Heart left ventricle (tissue), 13 donors: ENCODE measurements at regions not wholly inside any gene's neighbourhood (a gene's known extent, or its start where the extent isn't known, plus 50 kb on each side); places are given as distances from the start of the nearest gene placed in this dataset.

Experiments used
- POLR2A ChIP-seq, 2 donors: fragments of 450-650 bp; IDR thresholded peaks; one replicate each; pipeline ENCODE4 v1.6.1; 2017; ENCODE audit warnings: antibody characterized with exemption in 2 of 2, mild to moderate bottlenecking in 2 of 2, moderate library complexity in 2 of 2
- TF ChIP-seq, protein P1 (sequence below), 12 donors: fragments of 200-600 bp; sonication (generic) in 4 of 12; IDR thresholded peaks; one replicate each; pipeline versions ENCODE4 v1.5.0 to v1.8.0; 2018 to 2022; ENCODE audit warnings: antibody characterized with exemption in 12 of 12, mild to moderate bottlenecking in 5 of 12
- donor health status: ischemic (EF 13 %, LVEDD 7.1; RV severe dilation, severe dysfunction).
- donor health status: DM: no; HTN: yes; CAD: no.
- donor health status: DM: no; HTN: no; CAD: no.
- donor health status: ischemic (EF 25% LVEDD 6.9; RV normal size, moderate dysfunction).
- donor health status: ischemic (EF 25% LVEDD 5.7; RV mildly dilated, moderate dysfunction).
- donor health status: ischemic (EF 35%, LVEDD 5.7; RV mildly dilated, moderate dysfunction).
- donor health status: nonischemic (EF 11% LVEDD 7.7; RV severe dilation, severe dysfunction).
- donor health status: DM: yes; HTN: yes; CAD: no.
- donor health status: PGD.
- donor health status: ischemic (EF 29% LVEDD 5.4; RV normal size, mild dysfunction).
- donor health status: nonischemic (EF 23%, LVEDD 6.1; RV moderate dilation, normal function).

DNA sequence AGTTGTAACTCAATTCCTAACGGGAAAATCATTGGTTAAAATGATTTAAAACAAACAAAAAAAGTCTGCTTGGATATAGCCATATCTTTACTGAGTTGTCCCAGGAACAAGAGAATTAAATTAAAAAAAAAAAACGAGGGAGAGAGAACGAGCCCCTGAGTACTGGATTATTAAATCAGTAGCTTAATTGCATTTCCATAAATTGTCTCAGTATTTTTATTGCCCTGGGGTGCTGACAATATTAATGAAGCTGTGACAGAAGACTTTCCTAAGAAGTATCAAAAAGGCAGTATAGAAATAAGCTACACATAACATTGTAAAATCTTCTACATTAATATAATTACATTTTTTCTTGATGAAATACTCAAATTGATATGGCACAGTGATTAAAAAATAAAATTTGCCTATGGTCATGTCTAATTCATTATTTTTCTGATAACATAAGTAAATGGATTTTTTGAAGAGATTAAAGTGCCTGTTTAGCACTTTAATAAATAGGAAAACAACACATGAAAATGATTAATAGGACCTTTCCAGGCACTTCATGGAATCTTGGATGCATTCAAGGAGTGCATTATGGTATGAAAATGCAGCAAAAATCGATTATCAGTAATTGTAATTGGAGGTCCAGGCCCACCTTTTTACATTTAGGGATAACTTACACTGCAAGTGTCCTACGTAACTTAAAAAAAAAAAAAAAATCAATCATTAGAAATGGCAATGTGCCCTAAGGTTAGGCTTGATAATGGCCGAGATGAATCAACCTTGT lies 2233.4 kb downstream of the ARAP2 start:
- TF ChIP-seq, protein P1, sequence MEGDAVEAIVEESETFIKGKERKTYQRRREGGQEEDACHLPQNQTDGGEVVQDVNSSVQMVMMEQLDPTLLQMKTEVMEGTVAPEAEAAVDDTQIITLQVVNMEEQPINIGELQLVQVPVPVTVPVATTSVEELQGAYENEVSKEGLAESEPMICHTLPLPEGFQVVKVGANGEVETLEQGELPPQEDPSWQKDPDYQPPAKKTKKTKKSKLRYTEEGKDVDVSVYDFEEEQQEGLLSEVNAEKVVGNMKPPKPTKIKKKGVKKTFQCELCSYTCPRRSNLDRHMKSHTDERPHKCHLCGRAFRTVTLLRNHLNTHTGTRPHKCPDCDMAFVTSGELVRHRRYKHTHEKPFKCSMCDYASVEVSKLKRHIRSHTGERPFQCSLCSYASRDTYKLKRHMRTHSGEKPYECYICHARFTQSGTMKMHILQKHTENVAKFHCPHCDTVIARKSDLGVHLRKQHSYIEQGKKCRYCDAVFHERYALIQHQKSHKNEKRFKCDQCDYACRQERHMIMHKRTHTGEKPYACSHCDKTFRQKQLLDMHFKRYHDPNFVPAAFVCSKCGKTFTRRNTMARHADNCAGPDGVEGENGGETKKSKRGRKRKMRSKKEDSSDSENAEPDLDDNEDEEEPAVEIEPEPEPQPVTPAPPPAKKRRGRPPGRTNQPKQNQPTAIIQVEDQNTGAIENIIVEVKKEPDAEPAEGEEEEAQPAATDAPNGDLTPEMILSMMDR (IDR thresholded peaks at IDR 0.05) = no peak
- no peak for TF ChIP-seq POLR2A (IDR thresholded peaks at IDR 0.05)
